ENCODE measurements at regions not wholly inside any gene's neighbourhood (a gene's known extent, or its start where the extent isn't known, plus 50 kb on each side); places are given as distances from the start of the nearest gene placed in this dataset.

DNA sequence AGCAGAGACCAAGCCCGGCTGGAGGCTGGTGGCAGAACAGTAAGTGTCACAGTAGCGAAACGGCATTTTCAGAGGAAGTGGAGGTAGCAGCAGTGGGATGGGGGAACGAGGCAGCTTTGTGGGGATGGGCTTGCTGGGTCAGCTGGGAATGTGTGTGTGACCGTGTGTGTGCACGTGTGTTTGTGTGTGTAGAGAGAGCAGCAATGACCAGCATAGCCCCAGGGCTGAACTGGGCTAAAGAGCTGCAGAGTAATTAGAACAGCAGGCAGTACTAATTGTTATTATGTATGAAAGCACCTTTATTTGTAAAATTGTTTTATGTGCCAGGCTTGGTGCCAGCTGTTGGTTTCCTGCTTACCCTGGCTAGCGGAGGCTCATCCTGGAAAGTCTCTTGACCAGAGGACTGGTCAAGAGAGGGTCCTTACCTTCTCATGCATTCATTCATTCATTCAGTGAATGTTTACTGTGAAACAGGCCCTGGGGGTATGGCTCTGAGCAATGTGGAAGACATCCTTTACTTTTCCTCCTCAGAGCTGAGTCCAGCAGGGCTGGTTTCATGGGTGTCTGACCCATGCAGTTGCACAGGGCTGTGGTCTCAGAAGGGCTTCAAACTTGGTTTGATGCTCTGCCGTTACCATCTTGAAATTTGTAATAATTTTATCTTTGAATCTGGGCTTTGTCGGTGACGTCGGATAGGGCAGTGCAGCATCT is 184.6 kb downstream of the SEC23IP start:
- no peaks in the 10 kb centered on the region for H3K4me1 ChIP-seq (ENCODE audit: control insufficient read depth in 2 of 2, insufficient read depth in 2 of 2, low read length in 1 of 2)
- no peak overlapping the region for H3K4me3 ChIP-seq (ENCODE audit: low read depth in 1 of 2, low read length in 2 of 2)
- H3K9me3 ChIP-seq (ENCODE audit: control insufficient read depth in 2 of 2, insufficient read depth in 1 of 2, low read depth in 1 of 2, low read length in 1 of 2): peaks cover 0 to 2% of the 10 kb centered on the region in 2 donors
- no peaks in the 10 kb centered on the region for H3K27me3 ChIP-seq (ENCODE audit: control insufficient read depth in 1 of 2, insufficient read depth in 2 of 2, low read length in 2 of 2)
- WGBS, 2 donors: 66 to 70% methylated on average over 11 of the region's 11 CpGs
- H3K36me3 ChIP-seq (ENCODE audit: control insufficient read depth in 2 of 2, insufficient read depth in 2 of 2, low read length in 1 of 2): no peaks in the 10 kb centered on the region
- no peak overlapping the region for H3K27ac ChIP-seq (ENCODE audit: low read depth in 2 of 2, low read length in 1 of 2)

DNA sequence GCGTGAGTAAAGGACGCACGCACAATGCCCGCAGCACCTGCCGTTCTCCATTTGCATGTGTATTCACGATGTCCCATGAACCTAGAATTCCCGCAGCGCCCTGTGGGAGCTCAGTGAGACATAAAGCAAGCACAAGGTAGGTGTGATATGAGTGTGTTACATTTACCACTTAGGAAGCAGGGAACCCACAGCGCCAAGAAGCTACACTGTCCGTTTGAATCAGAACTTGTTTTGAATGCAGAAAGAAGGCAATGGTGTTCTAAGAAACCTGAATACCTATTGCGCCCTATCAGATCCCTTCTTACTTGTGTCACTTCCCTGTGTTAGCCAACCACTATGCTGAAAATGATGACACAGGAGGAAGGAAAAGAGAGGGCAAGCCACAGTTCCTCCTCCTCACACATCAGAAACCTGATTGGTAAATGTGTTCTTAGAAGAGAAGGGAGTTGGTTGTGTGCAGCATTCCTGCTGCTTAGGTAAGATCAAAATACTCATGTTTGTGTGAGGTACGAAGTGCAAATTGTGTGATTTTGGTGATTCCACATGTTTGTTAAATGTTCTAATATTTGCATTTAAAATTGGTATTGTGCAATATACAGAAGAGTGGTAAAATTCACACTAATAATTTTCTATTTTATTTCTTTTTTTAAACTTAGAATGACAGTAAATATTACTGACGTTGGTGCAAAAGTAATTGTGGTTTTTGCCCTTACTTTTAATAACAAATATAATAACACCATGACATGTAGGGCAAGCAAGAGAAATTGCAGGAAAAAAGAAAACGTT is 185.4 kb downstream of the SEC23IP start:
- no peaks in the 10 kb centered on the region for H3K36me3 ChIP-seq (ENCODE audit: control insufficient read depth in 2 of 2, insufficient read depth in 2 of 2, low read length in 1 of 2)
- no peak overlapping the region for H3K27ac ChIP-seq (ENCODE audit: low read depth in 2 of 2, low read length in 1 of 2)
- WGBS, 2 donors: 62% methylated on average over 14 of the region's 14 CpGs
- H3K4me1 ChIP-seq (ENCODE audit: control insufficient read depth in 2 of 2, insufficient read depth in 2 of 2, low read length in 1 of 2): no peaks in the 10 kb centered on the region
- H3K27me3 ChIP-seq (ENCODE audit: control insufficient read depth in 1 of 2, insufficient read depth in 2 of 2, low read length in 2 of 2): no peaks in the 10 kb centered on the region
- no peak overlapping the region for H3K4me3 ChIP-seq (ENCODE audit: low read depth in 1 of 2, low read length in 2 of 2)
- peaks cover 0 to 2% of the 10 kb centered on the region in 2 donors for H3K9me3 ChIP-seq (ENCODE audit: control insufficient read depth in 2 of 2, insufficient read depth in 1 of 2, low read depth in 1 of 2, low read length in 1 of 2)

DNA sequence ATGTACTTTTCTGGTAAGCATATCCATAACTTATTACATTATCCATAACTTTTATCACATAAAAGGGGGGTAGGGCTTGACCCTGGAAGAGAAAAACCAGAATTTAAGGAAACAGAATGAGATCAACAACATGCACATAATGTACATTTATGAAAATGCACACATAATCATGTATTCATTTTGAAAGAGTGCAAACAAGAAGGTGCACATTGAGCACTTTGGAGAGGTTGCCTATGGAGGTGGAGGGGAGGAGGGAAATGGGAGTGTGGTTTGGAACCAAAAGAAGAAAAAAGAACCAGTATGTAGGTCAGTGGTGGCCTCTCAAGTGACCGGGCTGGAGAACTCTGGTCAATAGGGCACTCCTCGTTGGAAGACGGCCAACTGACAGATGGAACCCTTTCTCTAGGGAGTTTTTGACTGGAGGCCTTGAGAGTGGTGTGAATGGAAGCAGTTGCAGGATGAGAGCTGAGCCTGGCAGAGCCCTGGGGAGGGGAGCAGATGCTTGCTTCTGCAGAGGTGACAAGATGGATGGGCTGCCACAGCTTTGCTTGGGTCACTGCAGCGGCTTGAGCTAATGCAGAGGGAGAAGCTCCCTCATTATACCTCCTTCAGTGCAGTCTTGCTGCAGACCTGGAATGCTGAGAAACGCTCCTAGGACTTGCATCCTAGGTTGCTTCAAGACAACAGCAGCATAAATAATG is 192.7 kb downstream of the SEC23IP start:
- no peaks in the 10 kb centered on the region for H3K36me3 ChIP-seq (ENCODE audit: control insufficient read depth in 2 of 2, insufficient read depth in 2 of 2, low read length in 1 of 2)
- no peaks in the 10 kb centered on the region for H3K9me3 ChIP-seq (ENCODE audit: control insufficient read depth in 2 of 2, insufficient read depth in 1 of 2, low read depth in 1 of 2, low read length in 1 of 2)
- H3K27ac ChIP-seq (ENCODE audit: low read depth in 2 of 2, low read length in 1 of 2): no peak overlapping the region
- H3K4me3 ChIP-seq (ENCODE audit: low read depth in 1 of 2, low read length in 2 of 2): no peak overlapping the region
- 49 to 60% methylated on average over 5 of the region's 5 CpGs for WGBS, 2 donors
- H3K27me3 ChIP-seq (ENCODE audit: control insufficient read depth in 1 of 2, insufficient read depth in 2 of 2, low read length in 2 of 2): no peaks in the 10 kb centered on the region
- H3K4me1 ChIP-seq (ENCODE audit: control insufficient read depth in 2 of 2, insufficient read depth in 2 of 2, low read length in 1 of 2): no peaks in the 10 kb centered on the region

DNA sequence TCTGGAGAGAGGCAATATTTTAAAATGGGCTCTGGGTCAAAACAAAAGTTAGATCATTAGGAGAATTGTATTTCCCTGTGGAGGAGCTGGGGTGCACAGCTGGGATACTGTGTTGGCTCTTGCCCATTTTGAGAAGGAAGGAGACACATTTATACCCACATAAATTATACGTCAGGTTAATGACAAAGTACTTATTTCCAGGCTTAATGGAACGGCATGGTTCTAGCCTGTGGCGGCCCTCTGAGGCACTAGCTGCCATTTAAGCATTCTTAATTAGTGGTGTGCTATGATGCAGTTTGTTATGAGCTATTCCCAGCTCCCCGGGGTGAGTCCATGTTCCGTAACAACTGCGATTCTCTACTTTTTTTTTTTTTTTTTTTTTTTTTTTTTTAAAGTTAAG is 193.5 kb downstream of the SEC23IP start:
- H3K36me3 ChIP-seq (ENCODE audit: control insufficient read depth in 2 of 2, insufficient read depth in 2 of 2, low read length in 1 of 2): no peaks in the 10 kb centered on the region
- no peaks in the 10 kb centered on the region for H3K4me1 ChIP-seq (ENCODE audit: control insufficient read depth in 2 of 2, insufficient read depth in 2 of 2, low read length in 1 of 2)
- no peaks in the 10 kb centered on the region for H3K27me3 ChIP-seq (ENCODE audit: control insufficient read depth in 1 of 2, insufficient read depth in 2 of 2, low read length in 2 of 2)
- H3K4me3 ChIP-seq (ENCODE audit: low read depth in 1 of 2, low read length in 2 of 2): no peak overlapping the region
- no peak overlapping the region for H3K27ac ChIP-seq (ENCODE audit: low read depth in 2 of 2, low read length in 1 of 2)
- H3K9me3 ChIP-seq (ENCODE audit: control insufficient read depth in 2 of 2, insufficient read depth in 1 of 2, low read depth in 1 of 2, low read length in 1 of 2): no peaks in the 10 kb centered on the region
- 76 to 85% methylated on average over 6 of the region's 6 CpGs for WGBS, 2 donors

DNA sequence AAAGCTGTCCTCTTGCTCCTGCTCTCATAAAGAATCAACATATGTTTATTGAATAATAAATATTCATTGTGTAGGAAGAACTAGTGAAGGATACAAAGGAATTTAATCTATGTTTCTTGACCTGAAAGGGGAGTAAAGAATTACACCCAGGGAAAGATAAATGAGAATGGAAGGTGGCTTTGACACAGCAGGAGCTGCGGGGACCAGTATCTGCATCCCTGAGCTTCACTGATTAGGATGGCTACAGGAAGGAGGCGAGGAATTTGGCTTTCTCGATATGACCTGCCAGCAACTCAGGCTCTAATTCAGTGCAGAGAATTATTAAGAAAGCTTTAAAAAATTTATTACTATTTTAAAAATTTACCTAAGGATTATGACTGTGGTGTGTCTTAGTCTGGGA is 194.6 kb downstream of the SEC23IP start:
- Histone ChIP-seq H3K9me3 (ENCODE audit: control insufficient read depth in 2 of 2, insufficient read depth in 1 of 2, low read depth in 1 of 2, low read length in 1 of 2) (no peaks in the 10 kb centered on the region), H3K4me3 (ENCODE audit: low read depth in 1 of 2, low read length in 2 of 2) (no peak overlapping the region), H3K27ac (ENCODE audit: low read depth in 2 of 2, low read length in 1 of 2) (no peak overlapping the region), H3K4me1 (ENCODE audit: control insufficient read depth in 2 of 2, insufficient read depth in 2 of 2, low read length in 1 of 2) (no peaks in the 10 kb centered on the region), H3K36me3 (ENCODE audit: control insufficient read depth in 2 of 2, insufficient read depth in 2 of 2, low read length in 1 of 2) (no peaks in the 10 kb centered on the region), H3K27me3 (ENCODE audit: control insufficient read depth in 1 of 2, insufficient read depth in 2 of 2, low read length in 2 of 2) (no peaks in the 10 kb centered on the region)
- WGBS, 2 donors: 69 to 74% methylated on average over 3 of the region's 3 CpGs

DNA sequence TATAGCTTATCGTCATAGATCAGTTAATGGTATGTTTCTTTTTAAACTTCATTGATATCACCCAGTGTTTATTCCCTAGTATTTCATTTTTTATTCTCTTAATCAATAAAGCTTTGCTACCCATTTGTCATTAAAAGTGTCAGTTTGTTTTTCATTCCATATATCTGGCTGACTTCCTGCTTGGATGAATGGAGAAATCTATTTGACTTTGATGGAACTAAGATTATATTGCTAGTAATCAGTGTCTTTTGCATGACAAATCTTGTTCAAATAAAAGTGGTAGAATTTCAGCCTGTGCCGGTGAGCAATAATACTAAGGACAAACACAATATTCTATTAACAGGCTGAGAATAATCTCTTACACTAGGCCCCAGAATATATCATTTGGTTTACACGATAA is 203.3 kb downstream of the SEC23IP start:
- Histone ChIP-seq H3K36me3 (ENCODE audit: control insufficient read depth in 2 of 2, insufficient read depth in 2 of 2, low read length in 1 of 2) (no peaks in the 10 kb centered on the region), H3K4me3 (ENCODE audit: low read depth in 1 of 2, low read length in 2 of 2) (no peak overlapping the region), H3K4me1 (ENCODE audit: control insufficient read depth in 2 of 2, insufficient read depth in 2 of 2, low read length in 1 of 2) (no peaks in the 10 kb centered on the region), H3K27me3 (ENCODE audit: control insufficient read depth in 1 of 2, insufficient read depth in 2 of 2, low read length in 2 of 2) (no peaks in the 10 kb centered on the region), H3K27ac (ENCODE audit: low read depth in 2 of 2, low read length in 1 of 2) (no peak overlapping the region), H3K9me3 (ENCODE audit: control insufficient read depth in 2 of 2, insufficient read depth in 1 of 2, low read depth in 1 of 2, low read length in 1 of 2) (no peaks in the 10 kb centered on the region)
- 41 to 75% methylated on average over 3 of the region's 3 CpGs for WGBS, 2 donors

DNA sequence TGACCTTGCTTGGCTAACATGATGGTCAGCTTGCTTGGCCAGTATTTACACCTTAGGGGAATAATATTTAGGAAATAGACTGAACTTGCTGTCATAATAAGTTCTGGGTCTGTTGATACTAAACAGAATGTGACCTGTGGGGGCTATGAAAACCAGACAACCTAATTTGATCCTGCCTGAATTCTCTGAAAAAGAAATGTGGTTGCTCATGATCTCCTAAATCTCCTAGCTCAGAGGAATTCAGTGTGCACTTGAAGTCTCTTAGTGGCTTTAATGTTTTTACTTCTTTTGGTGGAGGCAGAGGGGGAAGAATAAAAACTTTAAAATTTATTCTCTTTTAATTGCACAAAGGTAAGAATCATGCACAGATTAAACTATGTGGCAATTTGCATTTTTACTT is 205.2 kb downstream of the SEC23IP start:
- Histone ChIP-seq H3K27ac (ENCODE audit: low read depth in 2 of 2, low read length in 1 of 2) (no peak overlapping the region), H3K4me1 (ENCODE audit: control insufficient read depth in 2 of 2, insufficient read depth in 2 of 2, low read length in 1 of 2) (no peaks in the 10 kb centered on the region), H3K4me3 (ENCODE audit: low read depth in 1 of 2, low read length in 2 of 2) (no peak overlapping the region), H3K9me3 (ENCODE audit: control insufficient read depth in 2 of 2, insufficient read depth in 1 of 2, low read depth in 1 of 2, low read length in 1 of 2) (no peaks in the 10 kb centered on the region), H3K27me3 (ENCODE audit: control insufficient read depth in 1 of 2, insufficient read depth in 2 of 2, low read length in 2 of 2) (no peaks in the 10 kb centered on the region), H3K36me3 (ENCODE audit: control insufficient read depth in 2 of 2, insufficient read depth in 2 of 2, low read length in 1 of 2) (no peaks in the 10 kb centered on the region)

DNA sequence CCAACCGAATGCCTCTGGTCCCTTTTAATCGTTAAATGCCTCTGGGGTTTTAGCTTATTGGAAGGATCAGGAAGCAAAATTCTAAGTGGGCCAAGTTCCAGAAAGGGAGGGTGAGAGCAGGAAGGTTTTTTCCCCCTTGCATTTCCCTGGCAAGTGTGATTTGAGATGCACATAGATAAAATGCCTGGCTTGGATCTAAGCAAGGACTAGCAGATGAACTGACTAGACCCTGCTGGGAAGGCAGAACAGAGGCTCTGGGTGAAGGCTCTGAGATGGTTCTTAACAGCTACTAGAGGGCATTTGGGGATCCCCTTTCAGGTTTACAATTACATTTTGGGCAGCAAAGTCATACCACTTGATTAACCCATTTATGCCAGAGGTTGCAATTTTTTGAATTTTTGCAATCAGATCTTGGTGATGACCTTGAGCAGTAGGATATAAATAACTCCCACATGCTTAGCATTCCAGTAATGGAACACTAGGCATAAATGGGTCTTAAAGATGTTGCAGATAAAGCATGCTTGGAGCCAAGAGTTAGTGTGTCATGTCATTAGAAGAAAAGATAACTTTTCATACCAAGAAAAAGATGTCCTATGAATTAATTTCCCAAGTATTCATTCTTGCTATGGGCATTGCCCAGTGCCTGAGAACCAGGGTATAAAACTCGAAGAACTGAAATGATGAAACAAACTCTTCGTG is 205.9 kb downstream of the SEC23IP start:
- Histone ChIP-seq H3K9me3 (ENCODE audit: control insufficient read depth in 2 of 2, insufficient read depth in 1 of 2, low read depth in 1 of 2, low read length in 1 of 2) (no peaks in the 10 kb centered on the region), H3K36me3 (ENCODE audit: control insufficient read depth in 2 of 2, insufficient read depth in 2 of 2, low read length in 1 of 2) (no peaks in the 10 kb centered on the region), H3K27ac (ENCODE audit: low read depth in 2 of 2, low read length in 1 of 2) (no peak overlapping the region), H3K4me3 (ENCODE audit: low read depth in 1 of 2, low read length in 2 of 2) (no peak overlapping the region), H3K27me3 (ENCODE audit: control insufficient read depth in 1 of 2, insufficient read depth in 2 of 2, low read length in 2 of 2) (no peaks in the 10 kb centered on the region), H3K4me1 (ENCODE audit: control insufficient read depth in 2 of 2, insufficient read depth in 2 of 2, low read length in 1 of 2) (no peaks in the 10 kb centered on the region)
- WGBS, 2 donors: 59 to 67% methylated on average over 4 of the region's 4 CpGs

DNA sequence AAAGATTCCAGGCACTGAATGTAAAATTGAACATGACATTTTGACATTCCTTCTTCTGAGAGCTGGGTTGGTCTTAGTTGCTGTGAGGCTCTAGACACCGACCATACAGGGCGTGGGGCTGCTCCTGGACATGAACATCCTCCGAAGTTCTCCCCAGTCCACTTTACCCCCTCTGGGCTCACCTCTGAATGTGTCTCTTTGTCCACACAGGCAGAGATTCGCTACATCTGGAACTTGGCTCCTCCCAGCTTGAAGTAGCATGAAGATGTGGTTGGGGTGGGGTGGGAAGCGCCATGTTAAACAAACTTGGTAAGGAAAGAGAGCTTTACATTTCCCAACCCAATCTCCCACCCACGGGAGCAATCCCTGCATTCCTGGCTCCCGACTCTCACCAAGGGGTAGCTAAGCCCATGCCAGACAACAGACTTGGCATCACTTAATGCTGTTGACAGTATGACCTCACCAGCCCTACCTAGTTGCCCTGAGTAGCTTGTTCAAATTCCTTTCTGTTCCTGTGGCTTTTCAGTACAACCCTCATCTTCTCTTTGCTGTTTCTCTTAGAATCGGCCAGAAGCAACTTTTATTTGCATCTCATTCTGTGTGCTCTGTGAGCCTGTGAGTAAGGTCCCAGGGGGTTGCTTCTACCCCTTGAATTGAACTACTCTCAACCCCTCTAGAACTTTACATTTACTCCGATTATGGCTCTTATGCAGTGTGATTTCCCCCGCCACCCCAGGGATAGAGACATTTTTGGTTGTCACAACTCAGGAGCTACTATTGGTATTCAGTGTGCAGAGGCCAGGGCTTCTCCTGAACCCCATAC is 211.4 kb downstream of the SEC23IP start:
- no peak overlapping the region for H3K27ac ChIP-seq (ENCODE audit: low read depth in 2 of 2, low read length in 1 of 2)
- no peaks in the 10 kb centered on the region for H3K27me3 ChIP-seq (ENCODE audit: control insufficient read depth in 1 of 2, insufficient read depth in 2 of 2, low read length in 2 of 2)
- H3K9me3 ChIP-seq (ENCODE audit: control insufficient read depth in 2 of 2, insufficient read depth in 1 of 2, low read depth in 1 of 2, low read length in 1 of 2): no peaks in the 10 kb centered on the region
- no peaks in the 10 kb centered on the region for H3K36me3 ChIP-seq (ENCODE audit: control insufficient read depth in 2 of 2, insufficient read depth in 2 of 2, low read length in 1 of 2)
- H3K4me3 ChIP-seq (ENCODE audit: low read depth in 1 of 2, low read length in 2 of 2): no peak overlapping the region
- no peaks in the 10 kb centered on the region for H3K4me1 ChIP-seq (ENCODE audit: control insufficient read depth in 2 of 2, insufficient read depth in 2 of 2, low read length in 1 of 2)
- WGBS, 2 donors: 77 to 78% methylated on average over 10 of the region's 10 CpGs

All from esophagus (tissue), 2 donors.